ENCODE measurements at regions not wholly inside any gene's neighbourhood (a gene's known extent, or its start where the extent isn't known, plus 50 kb on each side); places are given as distances from the start of the nearest gene placed in this dataset.

DNA sequence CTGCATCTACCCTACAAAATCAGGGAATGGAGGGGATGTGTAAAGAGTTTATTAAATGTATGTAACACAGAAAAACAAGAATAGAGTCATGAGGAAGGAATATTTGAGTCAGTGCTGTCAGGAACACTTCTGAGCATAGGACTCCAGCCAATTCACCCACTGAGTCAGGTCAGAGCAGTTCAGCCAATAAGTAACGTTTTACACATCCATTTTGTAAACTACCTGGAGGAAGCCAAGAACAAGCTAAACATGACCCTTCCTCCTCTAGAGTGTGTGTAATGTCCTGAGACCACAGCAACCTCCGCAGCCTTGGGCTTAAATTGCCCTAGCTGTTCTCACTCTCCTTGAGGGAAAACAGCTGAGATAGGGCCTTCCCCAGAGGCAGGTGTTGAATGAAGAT, 691.5 kb upstream of the LRRN3 start:
- Histone ChIP-seq H3K4me3 (no peak overlapping the region), H3K27ac (replicated peaks in 1 of 4) (no peak overlapping the region), H3K36me3 (no peaks in the 10 kb centered on the region), H3K4me1 (peaks cover 0 to 4% (median 0%) of the 10 kb centered on the region in 4 donors), H3K9me3 (no peaks in the 10 kb centered on the region), H3K27me3 (no peaks in the 10 kb centered on the region)
- no peak for TF ChIP-seq EP300 (IDR thresholded peaks at IDR 0.05)
- TF ChIP-seq, protein P1, sequence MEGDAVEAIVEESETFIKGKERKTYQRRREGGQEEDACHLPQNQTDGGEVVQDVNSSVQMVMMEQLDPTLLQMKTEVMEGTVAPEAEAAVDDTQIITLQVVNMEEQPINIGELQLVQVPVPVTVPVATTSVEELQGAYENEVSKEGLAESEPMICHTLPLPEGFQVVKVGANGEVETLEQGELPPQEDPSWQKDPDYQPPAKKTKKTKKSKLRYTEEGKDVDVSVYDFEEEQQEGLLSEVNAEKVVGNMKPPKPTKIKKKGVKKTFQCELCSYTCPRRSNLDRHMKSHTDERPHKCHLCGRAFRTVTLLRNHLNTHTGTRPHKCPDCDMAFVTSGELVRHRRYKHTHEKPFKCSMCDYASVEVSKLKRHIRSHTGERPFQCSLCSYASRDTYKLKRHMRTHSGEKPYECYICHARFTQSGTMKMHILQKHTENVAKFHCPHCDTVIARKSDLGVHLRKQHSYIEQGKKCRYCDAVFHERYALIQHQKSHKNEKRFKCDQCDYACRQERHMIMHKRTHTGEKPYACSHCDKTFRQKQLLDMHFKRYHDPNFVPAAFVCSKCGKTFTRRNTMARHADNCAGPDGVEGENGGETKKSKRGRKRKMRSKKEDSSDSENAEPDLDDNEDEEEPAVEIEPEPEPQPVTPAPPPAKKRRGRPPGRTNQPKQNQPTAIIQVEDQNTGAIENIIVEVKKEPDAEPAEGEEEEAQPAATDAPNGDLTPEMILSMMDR (IDR thresholded peaks at IDR 0.05), result no peak
- no peak for TF ChIP-seq POLR2AphosphoS5 (IDR thresholded peaks at IDR 0.05)
- TF ChIP-seq POLR2A (IDR thresholded peaks at IDR 0.05; ENCODE audit: low read depth), result no peak
- WGBS, result 36% methylated on average over 2 of the region's 2 CpGs
- DNase-seq (ENCODE audit: extremely low spot score), result no peak
- intact Hi-C loops (cut with DNase I), result no loop called here

DNA sequence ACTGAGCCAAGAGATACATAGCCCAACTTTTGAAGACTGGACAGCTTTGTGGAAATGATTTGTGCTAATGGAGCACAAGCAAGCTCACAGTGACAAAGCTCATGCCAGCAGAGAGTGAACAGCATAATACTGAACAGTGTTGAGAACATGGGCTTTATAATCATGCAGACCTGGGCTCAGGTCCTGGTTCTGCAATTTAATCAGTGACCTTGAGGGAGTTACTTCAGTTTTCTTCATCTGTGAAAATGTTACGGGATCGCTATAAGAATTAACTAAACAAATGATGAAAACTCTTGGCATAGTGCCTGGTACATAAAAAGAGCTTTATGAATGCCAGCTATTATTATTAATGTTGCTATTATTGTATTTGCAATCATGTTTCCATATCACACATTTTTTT, 690.5 kb upstream of the LRRN3 start:
- H3K9me3 ChIP-seq, result no peaks in the 10 kb centered on the region
- TF ChIP-seq POLR2A (IDR thresholded peaks at IDR 0.05; ENCODE audit: low read depth) (no peak), POLR2AphosphoS5 (IDR thresholded peaks at IDR 0.05) (no peak), EP300 (IDR thresholded peaks at IDR 0.05) (no peak)
- TF ChIP-seq, protein P1 (IDR thresholded peaks at IDR 0.05), result no peak
- H3K36me3 ChIP-seq, result no peaks in the 10 kb centered on the region
- intact Hi-C loops (cut with DNase I), result no loop called here
- no peak overlapping the region for H3K27ac ChIP-seq (replicated peaks in 1 of 4)
- H3K27me3 ChIP-seq, result no peaks in the 10 kb centered on the region
- H3K4me3 ChIP-seq, result no peak overlapping the region
- DNase-seq (ENCODE audit: extremely low spot score), result no peak
- WGBS, result 16% methylated on average over 2 of the region's 2 CpGs
- H3K4me1 ChIP-seq, result peaks cover 0 to 4% (median 0%) of the 10 kb centered on the region in 4 donors

DNA sequence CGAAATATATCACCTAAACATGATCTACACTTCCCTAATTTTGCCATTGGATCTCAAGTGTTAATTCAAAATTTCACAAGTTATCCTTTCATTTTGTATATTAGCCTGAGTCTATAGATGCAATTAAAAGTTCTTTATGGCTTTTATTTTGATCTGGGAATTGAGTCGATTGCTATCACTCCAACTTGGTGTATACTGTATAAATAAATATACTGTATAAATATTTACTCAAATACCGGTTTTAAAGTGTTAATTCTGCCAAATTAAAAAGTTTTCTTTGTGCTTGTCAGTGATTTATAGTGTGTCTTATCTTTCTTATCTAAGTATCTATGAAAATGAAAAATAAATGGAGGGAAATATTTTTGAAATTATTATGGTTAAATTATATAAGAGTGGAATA, 683.7 kb upstream of the LRRN3 start:
- Histone ChIP-seq H3K27me3 (no peaks in the 10 kb centered on the region), H3K4me3 (no peak overlapping the region), H3K27ac (replicated peaks in 1 of 4) (no peak overlapping the region), H3K4me1 (no peaks in the 10 kb centered on the region), H3K36me3 (no peaks in the 10 kb centered on the region), H3K9me3 (no peaks in the 10 kb centered on the region)
- 71% methylated on average over 3 of the region's 3 CpGs for WGBS
- intact Hi-C loops (cut with DNase I), result no loop called here
- TF ChIP-seq, protein P1 (IDR thresholded peaks at IDR 0.05), result no peak
- TF ChIP-seq POLR2AphosphoS5 (IDR thresholded peaks at IDR 0.05) (no peak), EP300 (IDR thresholded peaks at IDR 0.05) (no peak), POLR2A (IDR thresholded peaks at IDR 0.05; ENCODE audit: low read depth) (no peak)
- DNase-seq (ENCODE audit: extremely low spot score), result no peak

DNA sequence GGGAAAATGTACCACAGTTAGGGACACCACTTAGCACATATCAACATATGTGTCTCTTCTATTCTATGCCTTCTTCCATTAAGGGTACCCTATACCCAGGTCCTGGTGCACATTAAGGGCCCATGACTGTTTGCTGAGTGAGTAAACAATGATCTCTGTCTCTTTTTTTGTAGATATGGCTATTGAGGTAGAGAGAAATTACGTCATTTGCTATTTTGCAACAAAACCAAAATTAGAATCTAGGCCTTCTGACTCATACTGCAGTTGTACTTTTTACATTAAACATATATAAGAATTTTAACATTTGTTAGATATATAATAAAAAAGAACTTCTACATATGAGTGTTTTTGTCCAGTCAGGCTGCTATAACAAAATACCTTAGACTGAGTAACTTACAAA, 683.2 kb upstream of the LRRN3 start:
- H3K27me3 ChIP-seq, result no peaks in the 10 kb centered on the region
- no peak overlapping the region for H3K27ac ChIP-seq (replicated peaks in 1 of 4)
- DNase-seq (ENCODE audit: extremely low spot score), result no peak
- no peaks in the 10 kb centered on the region for H3K9me3 ChIP-seq
- H3K4me3 ChIP-seq, result no peak overlapping the region
- no peaks in the 10 kb centered on the region for H3K36me3 ChIP-seq
- H3K4me1 ChIP-seq, result no peaks in the 10 kb centered on the region
- WGBS, result 0% methylated on average over 1 of the region's 1 CpG
- intact Hi-C loops (cut with DNase I), result no loop called here
- TF ChIP-seq POLR2A (IDR thresholded peaks at IDR 0.05; ENCODE audit: low read depth), result no peak
- no peak for TF ChIP-seq POLR2AphosphoS5 (IDR thresholded peaks at IDR 0.05)
- no peak for TF ChIP-seq EP300 (IDR thresholded peaks at IDR 0.05)
- TF ChIP-seq, protein P1 (IDR thresholded peaks at IDR 0.05), result no peak

DNA sequence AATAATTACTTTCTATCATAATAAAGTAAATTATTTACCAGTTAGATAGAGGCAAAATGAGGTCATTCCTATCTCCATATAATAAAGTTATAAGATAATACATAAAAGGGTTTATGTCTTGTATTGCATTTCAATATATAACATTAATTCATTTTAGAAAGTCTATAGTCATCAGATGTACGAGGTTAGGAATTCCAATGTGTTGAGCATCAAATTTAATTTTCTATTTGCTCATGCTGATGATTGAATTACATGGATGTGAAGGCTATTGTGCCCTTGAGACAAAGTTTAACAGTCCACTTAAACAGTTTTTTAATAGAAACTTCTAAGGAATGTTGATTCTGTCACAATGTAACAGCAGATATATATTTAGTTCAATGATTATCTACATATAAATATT, 678.3 kb upstream of the LRRN3 start:
- no peaks in the 10 kb centered on the region for H3K27me3 ChIP-seq
- H3K4me1 ChIP-seq, result no peaks in the 10 kb centered on the region
- 86% methylated on average over 1 of the region's 1 CpG for WGBS
- no peak overlapping the region for H3K27ac ChIP-seq (replicated peaks in 1 of 4)
- TF ChIP-seq, protein P1 (IDR thresholded peaks at IDR 0.05), result no peak
- TF ChIP-seq POLR2A (IDR thresholded peaks at IDR 0.05; ENCODE audit: low read depth) (no peak), POLR2AphosphoS5 (IDR thresholded peaks at IDR 0.05) (no peak), EP300 (IDR thresholded peaks at IDR 0.05) (no peak)
- no peaks in the 10 kb centered on the region for H3K36me3 ChIP-seq
- intact Hi-C loops (cut with DNase I), result no loop called here
- no peak overlapping the region for H3K4me3 ChIP-seq
- DNase-seq (ENCODE audit: extremely low spot score), result no peak
- H3K9me3 ChIP-seq, result no peaks in the 10 kb centered on the region

Data from esophagus muscularis mucosa (tissue), 4 donors.